AG09309 (cell line): ENCODE measurements at regions not wholly inside any gene's neighbourhood (a gene's known extent, or its start where the extent isn't known, plus 50 kb on each side); places are given as distances from the start of the nearest gene placed in this dataset.

Source experiments
- DNase-seq: peaks from one replicate; pipeline ENCODE4 v3.0.0-alpha.2; 2010; ENCODE audit warnings: low read depth
- H3K4me3 ChIP-seq: 2 replicates; pipeline ENCODE4 v1.5.1; 2011; ENCODE audit warnings: mild to moderate bottlenecking, low read depth, low read length, moderate library complexity; ENCODE audit not compliant: control insufficient read depth
- CTCF ChIP-seq: IDR thresholded peaks from 2 replicates; pipeline ENCODE4 v1.5.1; 2011; ENCODE audit warnings: mild to moderate bottlenecking, low read depth, low read length, inconsistent platforms; ENCODE audit not compliant: insufficient read depth, control insufficient read depth; ENCODE audit errors: missing control alignments

GRCh38 chr6:155599160-155599559, 143.5 kb upstream of the NOX3 start:
- DNase-seq: no peak
- no peak overlapping the region for H3K4me3 ChIP-seq
- no peak for TF ChIP-seq CTCF

GRCh38 chr6:155595284-155595683, 139.6 kb upstream of the NOX3 start:
- DNase-seq: no peak
- no peak for TF ChIP-seq CTCF
- no peak overlapping the region for H3K4me3 ChIP-seq

- DNase-seq: no peak
- no peak for TF ChIP-seq CTCF
- H3K4me3 ChIP-seq: no peak overlapping the region
Observed at GRCh38 chr6:155591741-155592140, 136.1 kb upstream of the NOX3 start.

- H3K4me3 ChIP-seq: no peak overlapping the region
- DNase-seq: no peak
- TF ChIP-seq CTCF: no peak
Observed at GRCh38 chr6:155589190-155589589, 133.6 kb upstream of the NOX3 start.

GRCh38 chr6:155587817-155588216, 132.2 kb upstream of the NOX3 start:
- DNase-seq: no peak
- H3K4me3 ChIP-seq: no peak overlapping the region
- no peak for TF ChIP-seq CTCF

GRCh38 chr6:155586090-155586489, 130.5 kb upstream of the NOX3 start:
- no peak for DNase-seq
- H3K4me3 ChIP-seq: no peak overlapping the region
- TF ChIP-seq CTCF: no peak

- H3K4me3 ChIP-seq: no peak overlapping the region
- no peak for DNase-seq
- TF ChIP-seq CTCF: no peak
Observed at GRCh38 chr6:155584006-155584405, 128.4 kb upstream of the NOX3 start.
